GM19452 (cell line): ENCODE measurements at regions not wholly inside any gene's neighbourhood (a gene's known extent, or its start where the extent isn't known, plus 50 kb on each side); places are given as distances from the start of the nearest gene placed in this dataset.
"Not testable (repeated sequence)": the region's sequence is repeated elsewhere in the genome, so short reads cannot be mapped to it uniquely, and the experiment has no call there.

ENCODE experiments used
- ATAC-seq: cut with Tn5 transposase; IDR thresholded peaks from one replicate; pipeline ENCODE4 v1.9.1; 2021; ENCODE audit not compliant: unreplicated experiment

DNA sequence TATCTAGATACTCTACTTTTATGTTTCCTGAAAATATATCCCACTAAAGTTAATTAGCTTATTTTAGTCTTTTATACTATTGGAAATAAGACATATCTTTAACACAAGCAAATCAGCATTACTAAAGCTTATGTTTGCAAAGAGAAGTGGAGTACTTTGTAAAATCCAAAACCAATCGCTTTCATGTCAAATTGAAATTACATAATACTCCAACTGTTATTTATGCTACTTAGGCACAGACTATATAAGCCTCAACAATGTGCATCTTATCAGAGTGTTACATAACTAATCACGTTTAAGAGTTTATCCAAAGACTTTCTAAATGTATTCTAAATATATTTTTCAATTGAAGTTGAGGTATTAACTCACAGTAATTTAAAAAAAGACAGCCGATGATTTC is 200.0 kb downstream of the PCDH20 start:
- ATAC-seq, result no peak

DNA sequence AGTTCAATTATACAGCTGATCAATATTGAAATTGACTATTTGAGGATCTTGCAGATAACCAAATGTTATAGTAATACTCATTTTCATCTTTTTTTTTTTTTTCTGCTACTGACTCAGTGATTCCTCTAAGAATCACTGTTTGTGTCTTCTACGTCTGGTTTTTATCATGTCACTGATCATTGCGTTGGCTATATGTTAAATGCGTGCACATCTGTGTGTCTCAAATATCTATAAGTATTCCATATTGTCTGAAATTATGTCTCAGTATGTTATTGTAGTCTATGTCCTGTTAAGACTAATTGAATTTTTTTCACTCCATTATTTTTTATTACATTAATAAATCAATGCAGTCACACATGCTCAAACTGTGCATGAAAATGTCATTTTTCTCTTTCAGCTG is 200.5 kb downstream of the PCDH20 start:
- no peak for ATAC-seq

DNA sequence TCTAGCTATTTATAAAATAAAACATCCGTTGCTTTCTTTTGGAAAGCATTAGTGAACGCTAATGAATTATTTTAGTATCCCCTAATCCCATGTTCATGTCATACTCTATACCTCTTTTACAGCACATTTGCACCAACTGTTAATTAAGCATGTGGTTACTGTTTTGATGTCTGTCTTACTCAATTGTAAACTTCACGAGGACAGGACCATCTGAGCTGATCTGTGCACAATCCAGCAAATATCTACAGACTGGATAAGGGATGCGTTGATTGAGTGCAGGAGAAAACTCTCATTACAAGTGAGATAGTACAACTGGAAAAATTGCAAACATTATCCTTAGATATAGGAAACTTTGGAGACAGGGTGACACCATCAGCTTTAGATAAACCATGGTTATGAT is 201.1 kb downstream of the PCDH20 start:
- no peak for ATAC-seq

DNA sequence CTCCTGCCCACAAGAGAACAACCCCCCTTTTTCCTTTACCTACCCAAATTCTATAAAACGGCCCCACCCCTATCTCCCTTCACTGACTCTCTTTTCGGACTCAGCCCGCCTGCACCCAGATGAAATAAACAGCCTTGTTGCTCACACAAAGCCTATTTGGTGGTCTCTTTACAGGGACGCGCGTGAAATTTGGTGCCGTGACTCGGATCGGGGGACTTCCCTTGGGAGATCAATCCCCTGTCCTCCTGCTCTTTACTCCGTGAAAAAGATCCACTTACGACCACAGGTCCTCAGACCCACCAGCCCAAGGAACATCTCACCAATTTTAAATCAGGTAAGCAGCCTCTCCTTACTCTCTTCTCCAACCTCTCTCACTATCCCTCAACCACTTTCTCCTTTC is 209.8 kb downstream of the PCDH20 start:
- not testable (repeated sequence) for ATAC-seq

DNA sequence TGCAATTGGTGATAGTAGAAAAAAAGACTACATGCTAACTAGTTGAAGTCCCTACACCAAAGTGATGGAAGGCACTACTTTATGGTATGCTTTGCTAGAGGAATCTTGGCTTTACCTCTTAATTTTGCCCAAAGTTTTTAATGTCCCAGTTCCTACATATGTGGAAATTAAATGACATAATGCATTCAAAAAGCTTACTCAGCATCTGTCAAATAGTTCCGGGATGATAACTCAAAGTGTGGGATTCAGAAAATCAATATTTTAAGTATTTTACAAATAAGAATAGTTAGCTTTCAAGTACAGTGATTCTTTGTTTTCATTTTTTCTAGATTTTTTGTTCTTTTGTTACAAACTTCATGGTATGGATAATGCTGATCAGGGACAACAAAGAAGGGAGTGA is 211.6 kb downstream of the PCDH20 start:
- no peak for ATAC-seq

DNA sequence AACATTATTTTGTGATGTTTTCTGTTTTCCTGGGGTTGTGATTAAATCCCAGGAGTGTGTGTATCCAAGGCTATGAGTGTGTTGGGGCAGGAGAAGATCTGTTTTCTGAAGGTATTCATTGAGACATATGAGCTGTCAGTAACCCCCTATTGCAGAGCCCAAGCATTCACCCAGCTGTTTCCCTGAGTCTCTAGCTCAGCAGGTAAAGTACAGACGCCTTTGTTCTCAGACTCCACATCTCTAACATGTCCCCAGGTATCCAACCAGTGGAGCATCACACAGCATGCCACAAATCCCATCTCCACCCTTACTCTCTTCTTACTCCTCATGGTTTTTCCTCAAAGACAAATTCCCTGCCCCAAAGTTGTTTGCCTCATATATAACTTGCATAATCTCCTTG is 213.6 kb downstream of the PCDH20 start:
- no peak for ATAC-seq

DNA sequence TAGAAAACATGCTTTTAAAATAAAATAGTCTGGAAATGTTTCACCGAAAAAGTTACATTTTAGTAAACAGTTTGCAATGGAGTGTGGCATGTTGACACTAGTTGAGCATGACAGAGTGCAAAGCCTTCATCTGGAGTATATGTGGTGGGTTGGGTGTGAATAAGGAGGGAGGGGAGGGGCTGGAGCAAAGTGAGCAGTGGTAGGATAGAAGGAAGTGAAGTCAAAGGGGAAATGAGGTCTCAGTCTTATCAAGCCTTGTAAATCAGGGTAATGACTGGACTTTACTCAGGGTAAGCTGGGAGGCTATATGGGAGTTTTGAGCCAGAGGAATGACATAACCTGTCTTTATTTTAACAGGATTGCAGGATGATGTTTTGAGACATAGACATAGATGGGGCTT is 222.8 kb downstream of the PCDH20 start:
- ATAC-seq, result no peak

DNA sequence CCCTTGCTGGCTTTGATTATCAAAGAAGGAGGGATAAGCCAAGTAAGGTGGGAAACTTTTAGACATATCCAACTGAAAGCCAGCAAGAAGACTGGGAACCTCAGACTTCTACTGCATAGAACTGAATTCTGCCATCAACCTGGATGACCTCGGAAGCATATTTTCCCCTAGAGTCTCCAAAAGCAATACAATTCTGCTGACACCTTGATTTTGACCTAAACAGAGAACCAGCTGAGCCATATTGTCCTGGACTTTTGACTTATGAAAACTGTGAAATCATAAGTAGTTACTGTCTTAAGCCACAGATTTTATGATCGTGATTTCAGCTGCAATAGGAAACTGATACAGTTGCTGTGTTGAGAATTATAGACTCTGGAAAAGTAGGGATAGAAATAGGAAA is 227.6 kb downstream of the PCDH20 start:
- no peak for ATAC-seq

DNA sequence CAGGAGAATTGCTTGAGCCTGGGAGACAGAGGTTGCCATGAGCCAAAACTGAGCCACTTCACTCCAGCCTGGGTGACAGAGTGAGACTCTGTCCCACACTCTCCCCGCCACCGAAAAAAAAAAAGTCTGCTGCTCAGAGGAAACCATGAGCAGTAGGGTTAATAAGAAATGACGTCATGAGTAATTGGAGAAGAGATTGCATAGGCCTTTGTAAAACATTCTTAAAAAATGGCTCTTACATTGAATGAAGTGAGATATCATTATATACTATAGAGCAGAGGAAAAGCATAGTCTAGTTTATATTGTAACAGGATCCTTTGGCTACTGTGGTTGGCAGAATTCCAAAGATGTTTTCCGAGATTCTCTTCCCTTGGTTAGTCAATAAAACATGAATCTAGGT is 228.2 kb downstream of the PCDH20 start:
- no peak for ATAC-seq

DNA sequence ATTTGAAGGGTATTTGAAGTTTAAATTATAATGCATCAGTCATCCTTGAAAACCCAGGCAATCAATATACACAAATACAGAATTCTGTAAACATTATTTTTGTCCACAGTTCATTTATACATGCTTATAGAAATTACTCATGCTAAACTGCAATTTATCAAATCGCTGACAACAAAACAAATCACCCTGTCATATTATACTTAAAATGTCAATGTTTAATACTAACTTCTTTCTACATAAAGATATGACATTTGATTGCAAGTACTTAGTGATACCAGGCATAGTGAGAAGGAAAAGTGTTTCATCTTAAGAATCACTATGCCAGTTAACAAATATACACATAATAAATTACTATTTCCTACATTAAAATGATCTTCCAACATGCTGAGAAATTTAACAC is 232.0 kb downstream of the PCDH20 start:
- no peak for ATAC-seq

DNA sequence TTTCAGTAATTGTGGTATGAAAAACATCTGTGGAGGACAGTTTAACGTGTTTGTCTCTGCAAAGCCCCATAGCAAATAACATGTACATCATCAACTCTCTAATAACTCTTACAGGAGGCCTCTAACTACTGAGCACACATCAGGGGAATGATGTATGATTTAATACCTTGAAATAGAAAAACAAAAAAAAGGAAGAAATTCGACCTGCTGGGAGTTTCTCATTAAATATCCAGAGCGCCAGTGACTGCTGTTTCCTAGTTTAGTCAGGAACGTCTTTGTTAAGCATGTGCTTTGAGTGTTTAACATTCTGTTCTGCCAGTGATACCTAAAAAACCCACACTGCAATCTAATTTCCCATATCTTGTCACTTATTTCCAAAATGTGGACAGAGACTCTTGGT is 235.4 kb downstream of the PCDH20 start:
- no peak for ATAC-seq

DNA sequence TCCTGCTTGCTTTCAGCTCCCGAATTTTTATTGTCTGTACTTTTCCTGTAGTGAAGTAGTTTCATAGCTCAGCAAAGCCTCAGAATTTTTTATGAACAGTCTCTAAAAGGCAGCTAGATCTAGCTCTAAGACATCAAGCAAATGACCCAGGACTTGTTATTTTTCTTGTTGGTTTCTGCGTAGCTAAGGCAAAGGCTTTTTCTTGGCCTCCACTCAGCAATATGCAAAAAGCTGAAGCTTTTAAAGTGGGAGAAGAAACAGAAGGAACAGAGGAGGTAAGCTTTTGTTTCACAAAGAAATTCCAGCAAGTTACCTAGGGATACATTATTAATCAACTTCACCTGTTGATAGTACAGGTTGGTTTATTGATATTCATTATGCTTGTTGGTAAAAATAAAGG is 235.9 kb downstream of the PCDH20 start:
- ATAC-seq, result no peak

DNA sequence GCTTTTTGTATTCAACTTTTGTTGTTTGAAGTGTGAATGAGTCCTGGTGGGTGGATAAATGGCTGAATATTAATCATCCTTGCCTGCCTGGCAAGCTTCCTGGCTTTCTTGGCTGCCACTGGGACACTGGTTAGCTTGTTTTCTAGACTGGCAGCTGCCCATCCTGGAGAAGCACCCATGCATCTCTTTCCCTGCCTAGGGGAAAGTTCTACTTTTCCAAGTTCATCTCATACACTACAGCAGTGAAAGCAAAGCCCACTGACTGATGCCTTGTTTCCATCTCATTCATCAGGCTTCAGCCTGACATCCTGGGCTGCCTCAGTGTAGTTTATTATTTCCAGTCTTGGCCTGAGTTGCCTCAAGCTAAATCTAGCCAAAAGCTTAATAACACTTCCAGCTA is 244.8 kb downstream of the PCDH20 start:
- no peak for ATAC-seq

DNA sequence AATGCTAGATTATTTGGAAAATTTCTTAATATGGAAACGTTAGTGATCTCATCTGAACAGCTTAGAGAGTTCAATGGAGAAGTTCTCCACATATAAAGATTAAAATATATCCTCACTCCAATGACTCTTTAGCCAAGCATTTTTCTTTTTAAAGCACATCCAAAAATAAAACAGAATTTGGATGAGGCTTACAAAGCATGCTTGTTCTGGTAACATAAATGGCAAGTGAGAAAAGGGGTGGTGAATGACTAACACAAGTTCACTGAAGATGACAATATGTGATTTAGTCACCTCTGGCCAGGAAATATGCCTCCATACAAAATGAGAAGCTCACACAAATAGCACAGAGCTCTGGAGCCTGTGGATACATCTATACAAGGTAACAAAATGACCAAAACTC is 253.0 kb downstream of the PCDH20 start:
- ATAC-seq, result no peak

DNA sequence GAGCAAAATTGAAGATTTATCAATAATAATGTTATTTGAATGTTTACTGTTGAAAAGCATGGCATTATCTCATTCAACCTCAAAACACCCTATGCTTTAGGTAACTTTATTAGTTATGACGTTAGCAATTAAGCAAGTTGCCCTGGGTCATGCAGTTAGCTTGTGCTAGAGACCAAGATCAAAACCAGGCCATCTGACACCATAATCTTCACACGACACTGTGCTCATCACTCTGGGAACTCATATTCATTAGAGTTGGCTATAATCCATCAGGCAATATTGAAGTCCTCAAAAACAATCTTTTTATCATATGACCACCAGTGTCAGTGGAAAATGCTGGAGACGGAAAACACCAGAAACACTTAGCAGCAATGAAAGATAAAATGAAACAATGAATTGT is 253.5 kb downstream of the PCDH20 start:
- ATAC-seq, result no peak

DNA sequence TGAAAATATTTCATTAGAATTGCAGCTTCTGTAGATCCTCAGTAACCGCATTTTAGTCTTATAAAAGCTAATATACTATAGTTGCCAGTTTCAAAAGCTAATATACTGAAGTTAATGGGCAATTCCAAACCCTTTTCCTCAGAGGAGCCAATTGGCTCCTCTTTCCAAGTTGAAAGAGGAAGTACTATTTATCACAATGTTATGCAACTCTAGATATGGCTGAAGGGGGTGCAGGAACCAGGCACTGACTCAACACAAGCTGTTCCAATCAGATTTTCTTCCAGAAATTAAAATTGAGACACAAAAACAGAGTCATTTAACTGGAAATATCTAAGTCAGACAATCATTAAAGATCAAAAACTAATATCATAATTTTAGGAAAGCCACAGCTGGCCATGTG is 258.9 kb downstream of the PCDH20 start:
- ATAC-seq, result no peak

DNA sequence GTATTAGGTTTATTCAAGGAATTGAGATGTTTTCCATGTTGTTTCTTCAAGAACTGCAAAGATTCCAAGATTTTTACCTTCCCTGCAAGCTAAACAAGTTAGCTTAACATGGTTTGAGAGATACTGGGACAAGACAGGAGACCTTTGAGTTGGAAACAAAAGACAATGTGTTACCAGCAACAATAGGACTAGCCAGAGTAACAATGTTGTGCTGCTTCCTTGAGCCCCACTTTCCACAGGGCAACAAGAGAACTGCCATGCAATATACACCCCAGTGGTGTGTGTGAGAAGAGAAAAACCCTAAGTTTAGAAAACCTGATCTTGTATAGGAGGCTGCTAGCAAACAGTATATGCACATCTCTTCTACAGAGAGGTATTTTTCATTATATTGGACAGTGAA is 264.6 kb downstream of the PCDH20 start:
- no peak for ATAC-seq

DNA sequence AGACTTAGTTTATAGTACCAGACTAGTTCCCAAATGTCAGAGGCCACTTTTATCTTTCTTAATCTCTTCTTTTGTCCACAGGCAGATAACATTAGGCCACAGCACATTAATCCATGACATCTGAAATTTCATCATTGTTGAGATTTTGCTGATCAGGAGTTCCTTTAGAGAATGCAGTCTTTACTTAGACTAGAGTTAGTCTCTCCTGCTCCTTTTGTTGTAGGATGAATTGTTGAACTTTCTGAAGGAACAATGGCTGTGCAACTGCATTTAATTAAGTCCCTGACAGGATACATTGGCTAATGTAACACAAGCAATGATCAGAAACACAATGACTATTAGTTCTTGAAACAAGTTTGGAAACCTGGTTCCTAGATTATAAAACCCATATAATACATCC is 266.3 kb downstream of the PCDH20 start:
- no peak for ATAC-seq

DNA sequence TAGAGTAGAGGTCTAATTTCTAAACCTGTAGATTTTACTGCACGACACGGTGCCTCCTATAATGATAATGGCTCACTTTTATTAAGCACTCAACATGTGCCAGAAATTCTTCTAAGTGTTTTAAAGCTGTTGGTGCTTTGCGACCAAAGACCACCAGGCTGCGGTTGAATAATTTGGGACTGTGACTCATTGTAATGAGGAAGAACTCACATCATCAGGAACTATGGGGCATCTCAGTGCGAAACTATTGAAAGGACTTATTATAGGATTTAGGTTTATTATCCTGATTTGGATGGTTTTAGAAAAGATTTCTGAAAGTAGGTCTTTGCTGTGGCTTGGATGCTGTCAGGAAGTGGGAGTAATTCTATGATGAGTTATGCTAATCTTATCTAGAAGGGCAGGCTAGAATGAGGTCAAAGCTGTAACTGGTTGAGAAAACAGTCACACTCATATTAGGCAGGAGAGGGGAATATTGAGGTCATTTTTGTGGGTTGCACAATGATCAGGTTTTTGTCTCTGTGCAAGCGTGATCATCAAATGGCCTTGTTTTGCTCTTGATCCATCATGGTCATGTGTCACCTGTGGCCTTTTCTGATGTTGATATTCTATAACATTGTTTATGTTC is 266.8 kb downstream of the PCDH20 start:
- no peak for ATAC-seq

DNA sequence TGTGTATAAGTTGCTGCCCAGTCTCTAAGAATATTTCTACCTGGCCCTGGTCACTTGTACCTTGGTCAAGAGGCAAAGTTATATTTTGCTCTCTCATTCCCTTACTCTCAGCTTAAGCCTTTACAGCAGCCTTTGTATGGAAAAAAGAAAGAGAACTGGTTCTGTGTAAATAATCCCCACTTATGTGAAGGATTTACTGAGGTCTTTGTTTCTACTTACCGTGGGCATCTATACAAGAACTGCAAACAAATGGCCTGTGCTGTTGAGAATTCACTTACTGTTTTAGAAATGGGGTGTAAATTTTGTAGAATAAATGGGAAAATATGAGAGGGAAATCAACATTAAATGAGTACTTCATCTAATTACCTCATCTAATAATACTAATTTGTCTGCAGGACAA is 267.4 kb downstream of the PCDH20 start:
- ATAC-seq, result no peak

DNA sequence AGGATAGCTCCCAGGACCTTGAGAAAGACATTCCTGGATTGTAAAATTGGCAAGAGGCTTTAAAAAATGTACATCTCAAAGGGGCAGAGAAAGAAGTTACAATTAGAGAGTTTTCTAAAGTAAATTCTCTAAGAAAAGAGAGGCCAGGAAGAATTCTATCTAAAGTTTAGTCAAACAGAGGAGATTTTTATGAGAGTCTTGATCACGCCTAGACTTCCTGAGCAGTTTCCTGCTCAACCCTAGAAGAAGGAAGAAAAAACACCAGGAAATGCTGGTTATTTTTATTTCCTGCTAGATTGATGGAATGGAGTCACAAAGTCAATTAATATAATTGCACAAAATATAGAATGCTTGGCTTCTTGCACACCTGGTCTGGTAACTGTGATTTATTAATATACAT is 269.1 kb downstream of the PCDH20 start:
- no peak for ATAC-seq

DNA sequence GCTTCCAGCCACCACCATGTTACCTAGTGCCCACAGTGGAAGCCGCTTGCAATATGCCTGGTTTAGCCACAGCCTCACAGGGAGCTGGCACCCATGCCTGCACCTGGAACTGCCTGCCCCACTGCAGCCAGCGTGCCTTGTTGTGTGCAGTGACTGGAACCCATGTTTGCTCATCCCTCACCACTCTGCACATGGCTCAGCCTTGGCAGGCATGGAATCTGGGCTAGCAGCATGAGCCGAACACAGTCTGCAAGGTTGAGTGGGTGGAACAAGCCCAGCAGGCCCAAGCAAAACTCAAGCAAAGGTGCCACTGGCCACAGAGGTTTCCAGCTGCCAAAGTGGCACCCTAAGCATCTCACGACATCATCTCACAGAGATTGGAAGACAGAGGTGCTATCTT is 269.5 kb downstream of the PCDH20 start:
- no peak for ATAC-seq

DNA sequence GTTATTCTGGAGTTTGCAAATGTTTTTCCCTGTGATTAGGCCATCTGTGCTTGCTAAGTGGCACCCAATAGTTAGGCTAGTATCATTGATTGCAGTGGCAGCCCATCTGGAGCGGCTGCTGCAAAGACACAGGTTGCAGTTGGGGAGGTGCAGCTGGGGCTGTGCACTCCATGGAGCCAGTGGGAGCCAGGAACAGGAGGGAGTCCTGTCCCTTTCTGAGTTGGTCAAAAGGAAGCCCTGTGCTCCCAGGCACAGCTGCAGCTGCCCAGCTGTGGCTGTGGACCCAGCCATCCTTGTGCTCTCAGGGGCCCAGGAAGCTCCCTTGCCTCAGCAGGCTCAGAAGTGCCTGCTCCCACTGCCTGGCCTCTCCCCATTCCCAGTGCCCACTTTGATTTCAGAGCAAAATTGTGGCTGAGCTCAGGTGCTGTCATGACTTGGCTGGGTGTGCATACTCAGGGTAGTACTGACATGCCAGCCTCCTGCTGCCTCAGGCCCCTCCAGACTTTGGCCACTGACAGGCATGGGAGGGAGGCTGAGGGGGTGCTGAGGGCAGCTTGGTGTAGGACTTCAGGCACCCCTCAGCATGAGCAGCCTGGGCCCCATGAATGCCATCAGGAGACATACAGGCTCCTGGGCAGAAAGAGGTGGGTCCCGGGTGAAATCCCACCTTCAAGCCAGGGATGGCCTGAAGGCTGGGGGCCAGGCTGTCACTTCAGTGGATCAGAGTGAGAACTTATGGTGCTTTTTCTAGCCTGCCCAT is 270.6 kb downstream of the PCDH20 start:
- ATAC-seq, result no peak
